Thyroid gland (tissue), 4 donors: ENCODE measurements at regions not wholly inside any gene's neighbourhood (a gene's known extent, or its start where the extent isn't known, plus 50 kb on each side); places are given as distances from the start of the nearest gene placed in this dataset.

Experiments
- POLR2A ChIP-seq, 2 donors: fragments of 450-650 bp; IDR thresholded peaks; one replicate each; pipeline ENCODE4 v1.6.1; 2017; ENCODE audit warnings: antibody characterized with exemption in 2 of 2, mild to moderate bottlenecking in 2 of 2, moderate library complexity in 1 of 2
- TF ChIP-seq, protein P1 (sequence below), 6 experiments: fragments of 200-600 bp in 3 of 6; fragments of 450-650 bp in 3 of 6; sonication (generic) in 3 of 6; IDR thresholded peaks; one replicate each; pipeline ENCODE4 v1.5.1; 2016 to 2019; ENCODE audit warnings: antibody characterized with exemption in 6 of 6, mild to moderate bottlenecking in 2 of 6, inconsistent platforms in 1 of 6, moderate library complexity in 1 of 6

DNA sequence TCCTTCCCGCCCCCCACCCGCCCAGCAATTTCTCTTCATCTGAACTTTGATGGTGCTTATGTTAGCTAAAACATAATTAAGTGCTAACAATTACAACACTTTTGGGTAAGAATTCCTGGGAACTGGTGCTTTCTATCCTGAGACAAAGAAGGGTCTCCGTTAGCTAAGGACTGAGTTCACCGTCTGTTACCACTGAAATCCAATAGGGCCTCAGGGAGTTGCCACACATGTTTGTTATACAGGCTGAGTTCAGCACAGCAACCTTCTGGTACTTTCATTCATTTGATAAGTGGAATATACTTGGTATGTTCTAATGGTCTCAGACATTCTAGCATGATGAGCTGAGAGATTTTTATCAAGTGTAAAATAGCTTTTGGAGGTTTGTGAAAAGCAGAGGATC lies 437.9 kb downstream of the EFNA5 start:
- TF ChIP-seq, protein P1, sequence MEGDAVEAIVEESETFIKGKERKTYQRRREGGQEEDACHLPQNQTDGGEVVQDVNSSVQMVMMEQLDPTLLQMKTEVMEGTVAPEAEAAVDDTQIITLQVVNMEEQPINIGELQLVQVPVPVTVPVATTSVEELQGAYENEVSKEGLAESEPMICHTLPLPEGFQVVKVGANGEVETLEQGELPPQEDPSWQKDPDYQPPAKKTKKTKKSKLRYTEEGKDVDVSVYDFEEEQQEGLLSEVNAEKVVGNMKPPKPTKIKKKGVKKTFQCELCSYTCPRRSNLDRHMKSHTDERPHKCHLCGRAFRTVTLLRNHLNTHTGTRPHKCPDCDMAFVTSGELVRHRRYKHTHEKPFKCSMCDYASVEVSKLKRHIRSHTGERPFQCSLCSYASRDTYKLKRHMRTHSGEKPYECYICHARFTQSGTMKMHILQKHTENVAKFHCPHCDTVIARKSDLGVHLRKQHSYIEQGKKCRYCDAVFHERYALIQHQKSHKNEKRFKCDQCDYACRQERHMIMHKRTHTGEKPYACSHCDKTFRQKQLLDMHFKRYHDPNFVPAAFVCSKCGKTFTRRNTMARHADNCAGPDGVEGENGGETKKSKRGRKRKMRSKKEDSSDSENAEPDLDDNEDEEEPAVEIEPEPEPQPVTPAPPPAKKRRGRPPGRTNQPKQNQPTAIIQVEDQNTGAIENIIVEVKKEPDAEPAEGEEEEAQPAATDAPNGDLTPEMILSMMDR (IDR thresholded peaks at IDR 0.05), result no peak
- no peak for TF ChIP-seq POLR2A (IDR thresholded peaks at IDR 0.05)
